ENCODE measurements at regions not wholly inside any gene's neighbourhood (a gene's known extent, or its start where the extent isn't known, plus 50 kb on each side); places are given as distances from the start of the nearest gene placed in this dataset.

DNA sequence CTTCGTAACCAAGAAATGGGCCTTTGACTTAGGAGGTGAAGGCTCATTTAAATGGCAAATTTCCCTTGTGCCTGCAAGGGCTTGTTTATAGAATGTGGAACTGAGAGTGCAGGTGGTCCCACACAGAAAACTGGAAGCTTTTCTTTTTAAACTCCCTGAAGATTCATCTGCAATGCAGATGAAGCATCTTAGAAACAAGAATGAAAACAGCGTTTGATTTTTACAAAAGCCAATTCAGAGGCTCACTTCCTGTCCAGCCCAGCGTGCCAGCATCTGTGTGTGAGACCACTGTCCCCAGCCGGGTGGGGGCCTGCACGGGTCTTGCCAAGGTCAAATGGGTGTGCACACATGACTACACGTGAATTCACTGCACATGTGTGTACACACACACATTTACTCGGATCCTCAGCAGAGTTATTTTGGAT is 94.7 kb downstream of the LINGO1 start:
- TF ChIP-seq, protein P1, sequence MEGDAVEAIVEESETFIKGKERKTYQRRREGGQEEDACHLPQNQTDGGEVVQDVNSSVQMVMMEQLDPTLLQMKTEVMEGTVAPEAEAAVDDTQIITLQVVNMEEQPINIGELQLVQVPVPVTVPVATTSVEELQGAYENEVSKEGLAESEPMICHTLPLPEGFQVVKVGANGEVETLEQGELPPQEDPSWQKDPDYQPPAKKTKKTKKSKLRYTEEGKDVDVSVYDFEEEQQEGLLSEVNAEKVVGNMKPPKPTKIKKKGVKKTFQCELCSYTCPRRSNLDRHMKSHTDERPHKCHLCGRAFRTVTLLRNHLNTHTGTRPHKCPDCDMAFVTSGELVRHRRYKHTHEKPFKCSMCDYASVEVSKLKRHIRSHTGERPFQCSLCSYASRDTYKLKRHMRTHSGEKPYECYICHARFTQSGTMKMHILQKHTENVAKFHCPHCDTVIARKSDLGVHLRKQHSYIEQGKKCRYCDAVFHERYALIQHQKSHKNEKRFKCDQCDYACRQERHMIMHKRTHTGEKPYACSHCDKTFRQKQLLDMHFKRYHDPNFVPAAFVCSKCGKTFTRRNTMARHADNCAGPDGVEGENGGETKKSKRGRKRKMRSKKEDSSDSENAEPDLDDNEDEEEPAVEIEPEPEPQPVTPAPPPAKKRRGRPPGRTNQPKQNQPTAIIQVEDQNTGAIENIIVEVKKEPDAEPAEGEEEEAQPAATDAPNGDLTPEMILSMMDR (IDR thresholded peaks at IDR 0.05; ENCODE audit: insufficient read depth, low read length, severe bottlenecking): no peak
- H3K36me3 ChIP-seq (ENCODE audit: control insufficient read depth, insufficient read depth, low read length): no peaks in the 10 kb centered on the region
- FAIRE-seq (no peak), DNase-seq (ENCODE audit: low read depth) (no peak)
- H3K4me3 ChIP-seq (ENCODE audit: low read depth, low read length): no peak overlapping the region
- peaks cover 4% of the 10 kb centered on the region for H3K27me3 ChIP-seq (ENCODE audit: control insufficient read depth, insufficient read depth, low read length)

DNA sequence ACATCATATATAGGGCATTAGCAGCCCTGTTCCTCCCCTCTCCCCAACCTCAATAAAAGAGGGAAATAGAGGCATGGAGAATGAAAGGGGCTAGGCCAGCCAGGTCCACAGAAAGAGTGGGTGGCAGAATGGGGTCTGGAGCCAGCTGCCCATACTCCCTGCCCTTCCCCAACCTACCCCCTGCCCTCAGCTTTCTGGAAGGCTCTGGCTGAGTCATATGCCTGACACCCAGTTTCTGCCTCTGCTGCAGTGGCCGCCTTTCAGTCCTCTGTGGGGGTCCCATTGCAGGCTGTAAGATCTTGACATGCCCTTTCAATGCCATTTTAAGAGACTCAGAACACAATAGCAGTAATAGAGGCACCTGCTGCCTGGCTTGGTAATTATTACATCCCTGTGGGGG is 95.7 kb downstream of the LINGO1 start:
- H3K27me3 ChIP-seq (ENCODE audit: control insufficient read depth, insufficient read depth, low read length): peaks cover 6% of the 10 kb centered on the region
- H3K36me3 ChIP-seq (ENCODE audit: control insufficient read depth, insufficient read depth, low read length): no peaks in the 10 kb centered on the region
- FAIRE-seq (no peak), DNase-seq (ENCODE audit: low read depth) (no peak)
- TF ChIP-seq, protein P1 (IDR thresholded peaks at IDR 0.05; ENCODE audit: insufficient read depth, low read length, severe bottlenecking): no peak
- H3K4me3 ChIP-seq (ENCODE audit: low read depth, low read length): no peak overlapping the region

DNA sequence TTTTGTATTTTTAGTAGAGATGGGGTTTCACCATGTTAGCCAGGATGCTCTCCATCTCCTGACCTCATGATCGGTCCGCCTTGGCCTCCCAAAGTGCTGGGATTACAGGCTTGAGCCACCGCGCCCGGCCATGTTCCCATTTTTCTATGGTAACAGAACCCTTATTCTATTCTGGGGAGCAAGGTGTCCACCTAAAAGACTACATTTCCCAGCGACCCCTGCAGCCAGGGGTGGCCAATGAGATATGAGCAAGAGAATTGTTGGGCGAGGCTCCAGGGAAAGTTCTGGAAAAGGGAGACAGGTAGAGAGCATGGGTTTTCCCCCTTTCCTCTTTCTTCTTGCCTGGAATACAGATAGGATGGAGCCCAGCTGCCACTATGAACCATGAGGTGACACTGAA is 96.9 kb downstream of the LINGO1 start:
- no peak overlapping the region for H3K4me3 ChIP-seq (ENCODE audit: low read depth, low read length)
- no peaks in the 10 kb centered on the region for H3K36me3 ChIP-seq (ENCODE audit: control insufficient read depth, insufficient read depth, low read length)
- DNase-seq (ENCODE audit: low read depth) (peak; percentile 13), FAIRE-seq (no peak)
- H3K27me3 ChIP-seq (ENCODE audit: control insufficient read depth, insufficient read depth, low read length): peaks cover 6% of the 10 kb centered on the region
- TF ChIP-seq, protein P1 (IDR thresholded peaks at IDR 0.05; ENCODE audit: insufficient read depth, low read length, severe bottlenecking): no peak
